HG03064 (cell line): ENCODE measurements at regions not wholly inside any gene's neighbourhood (a gene's known extent, or its start where the extent isn't known, plus 50 kb on each side); places are given as distances from the start of the nearest gene placed in this dataset.

Source experiments
- ATAC-seq: cut with Tn5 transposase; IDR thresholded peaks from one replicate; pipeline ENCODE4 v1.9.1; 2021; ENCODE audit warnings: low read depth; ENCODE audit not compliant: unreplicated experiment

- no peak for ATAC-seq
These were observed 85.1 kb upstream of the CCDC91 start for GRCh38 chr12:28104903-28105864.

DNA sequence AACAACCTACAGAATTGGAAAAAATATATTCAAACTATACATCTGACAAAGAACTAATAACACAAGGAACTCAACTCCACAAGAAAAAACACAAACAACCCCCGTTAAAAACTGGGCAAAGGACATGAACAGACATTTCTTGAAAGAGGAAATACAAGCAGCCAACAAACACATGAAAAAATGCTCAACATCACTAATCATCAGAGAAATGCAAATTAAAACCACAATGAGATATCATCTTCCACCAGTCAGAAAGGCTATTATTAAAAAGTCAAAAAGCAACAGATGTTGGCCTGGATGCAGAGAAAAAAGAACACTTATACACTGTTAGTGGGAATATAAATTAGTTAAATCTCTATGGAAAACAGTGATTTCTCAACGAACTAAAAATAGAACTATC is 82.6 kb upstream of the CCDC91 start:
- no peak for ATAC-seq

- no peak for ATAC-seq
These were observed 81.7 kb upstream of the CCDC91 start for GRCh38 chr12:28108599-28108998.

GRCh38 chr12:28110329-28110728 is 79.9 kb upstream of the CCDC91 start:
- ATAC-seq = no peak

- ATAC-seq = no peak
These were observed 75.8 kb upstream of the CCDC91 start for GRCh38 chr12:28114488-28114887.

DNA sequence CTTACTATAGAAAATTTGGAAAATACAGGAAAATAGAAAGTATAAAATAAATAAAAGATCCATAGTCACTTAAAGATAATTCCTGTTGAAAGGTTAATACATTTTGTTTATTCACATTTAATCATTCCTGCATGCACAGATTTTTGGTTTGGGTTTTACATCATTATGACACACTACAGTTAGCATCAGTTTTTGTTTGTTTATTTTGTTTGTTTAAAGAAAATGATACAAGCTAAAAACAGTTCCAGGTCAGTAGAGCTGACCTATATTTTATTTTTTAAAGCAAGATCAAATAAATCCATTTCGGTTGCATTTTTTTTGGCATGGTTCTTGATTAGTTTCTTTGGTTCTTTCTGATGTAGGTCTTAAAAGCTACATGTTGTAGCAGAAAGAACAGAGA is 68.8 kb upstream of the CCDC91 start:
- ATAC-seq = no peak

GRCh38 chr12:28121899-28122655 is 68.2 kb upstream of the CCDC91 start:
- ATAC-seq = no peak

- no peak for ATAC-seq
These were observed 67.5 kb upstream of the CCDC91 start for GRCh38 chr12:28122756-28123155.

GRCh38 chr12:28127455-28127854 is 62.8 kb upstream of the CCDC91 start:
- no peak for ATAC-seq

GRCh38 chr12:28129031-28129430 is 61.2 kb upstream of the CCDC91 start:
- no peak for ATAC-seq

DNA sequence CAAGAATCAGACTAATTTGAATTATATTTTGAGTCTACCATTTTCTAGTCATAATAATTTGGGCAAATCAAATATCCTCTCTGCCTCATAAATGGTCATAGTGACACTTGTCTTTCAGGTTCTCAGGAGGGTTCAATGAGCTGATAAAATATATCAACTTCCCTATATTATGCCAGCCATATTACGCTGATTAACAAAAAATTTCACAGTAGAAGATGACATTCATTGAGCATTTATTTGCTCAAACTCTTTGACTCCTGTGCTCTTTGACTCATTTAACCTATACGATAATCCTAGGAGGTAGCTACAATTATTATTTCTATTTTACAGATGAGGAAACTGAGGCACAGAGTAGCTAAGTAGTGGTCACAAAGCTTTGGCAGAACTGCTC is 60.0 kb upstream of the CCDC91 start:
- no peak for ATAC-seq

DNA sequence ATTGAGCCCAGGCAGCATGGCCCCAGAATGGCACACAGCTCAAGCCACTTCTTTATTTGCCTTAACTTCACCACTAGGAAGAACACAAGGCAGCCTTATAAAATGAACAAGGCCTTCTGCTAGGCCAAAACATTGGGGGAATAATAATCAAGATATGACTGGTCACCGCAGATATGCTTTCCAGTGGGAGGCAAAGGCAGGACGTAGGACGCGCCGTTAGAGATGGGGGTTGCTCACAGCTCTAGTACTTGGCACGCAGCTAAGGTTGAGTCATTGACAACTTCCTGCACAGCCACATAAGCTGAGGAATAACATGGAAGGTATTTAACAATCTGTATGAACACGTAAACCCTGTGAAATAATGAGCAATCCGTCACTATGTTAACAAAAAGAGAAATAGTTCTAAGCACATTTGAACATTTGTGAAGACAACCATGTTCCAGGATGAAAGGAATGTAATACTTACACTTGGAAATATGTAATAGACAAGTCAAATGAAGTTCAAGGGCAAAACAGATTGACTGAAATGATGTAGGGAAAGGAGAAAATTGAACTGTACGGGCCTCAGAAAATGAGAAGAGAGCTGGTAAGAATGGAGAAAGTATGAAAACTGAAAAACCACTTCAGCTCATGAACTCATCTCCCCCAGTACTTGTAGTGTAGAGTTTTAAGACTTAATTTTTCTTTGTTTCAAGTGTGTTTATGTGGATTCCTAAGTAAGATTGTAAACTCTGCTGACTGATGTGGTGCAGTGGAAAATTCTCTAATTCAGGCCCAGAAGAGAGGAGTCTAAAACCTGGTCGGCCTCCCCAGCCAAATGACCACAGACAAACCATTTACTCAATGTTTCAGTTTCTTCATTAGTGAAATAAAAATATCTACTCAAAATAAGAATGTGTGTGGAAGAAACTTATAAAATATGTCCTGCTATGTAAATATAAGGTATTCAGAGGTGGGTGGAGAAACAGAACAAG is 59.3 kb upstream of the CCDC91 start:
- ATAC-seq = no peak

- no peak for ATAC-seq
These were observed 57.9 kb upstream of the CCDC91 start for GRCh38 chr12:28132398-28132797.

- no peak for ATAC-seq
These were observed 54.3 kb upstream of the CCDC91 start for GRCh38 chr12:28135801-28136439.

GRCh38 chr12:28137414-28137813 is 52.8 kb upstream of the CCDC91 start:
- no peak for ATAC-seq

DNA sequence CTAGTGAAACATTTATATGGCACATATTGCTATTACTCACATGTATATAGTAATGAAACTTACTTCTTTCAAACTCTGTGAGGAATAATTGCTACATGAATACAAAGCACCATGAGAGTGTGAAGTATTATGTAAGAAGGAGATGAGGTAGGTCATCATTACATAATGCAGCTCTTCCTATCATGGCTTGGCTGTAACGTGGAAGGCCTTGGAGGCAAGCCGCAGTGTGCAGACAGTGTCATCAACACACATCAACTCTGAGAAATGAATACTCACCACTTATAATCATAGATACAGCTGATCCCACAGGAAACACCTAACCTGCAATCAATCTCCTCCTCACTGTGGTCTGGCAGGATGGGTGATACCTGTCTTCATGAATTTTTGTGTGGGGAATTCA is 49.9 kb upstream of the CCDC91 start:
- no peak for ATAC-seq
